OCI-LY3 (cell line): ENCODE measurements at regions not wholly inside any gene's neighbourhood (a gene's known extent, or its start where the extent isn't known, plus 50 kb on each side); places are given as distances from the start of the nearest gene placed in this dataset.

Experiments
- H2AFZ ChIP-seq: fragments of 200-600, 300-600 bp; shearing (Covaris generic); 2 replicates; pipeline ENCODE4 v1.6.0; 2014; ENCODE audit warnings: antibody characterized with exemption, low read depth, low read length
- H3K27ac ChIP-seq: fragments of 200-600, 300-600 bp; sonication (generic); 2 replicates; pipeline ENCODE4 v1.5.1; 2014; ENCODE audit warnings: mild to moderate bottlenecking, low read length, moderate library complexity, mixed read lengths
- H3K27me3 ChIP-seq: fragments of 200-600, 300-600 bp; sonication (generic); 2 replicates; pipeline ENCODE4 v1.6.1; 2014; ENCODE audit warnings: low read depth, low read length, mixed read lengths
- H3K36me3 ChIP-seq: fragments of 200-600, 300-600 bp; sonication (generic); replicated peaks from 2 replicates; pipeline ENCODE3; 2014; ENCODE audit warnings: low read depth, low read length, mixed read lengths
- H3K4me1 ChIP-seq: fragments of 300-600, 200-600 bp; sonication (generic); 2 replicates; pipeline ENCODE4 v1.6.1; 2014; ENCODE audit warnings: low read length, mixed read lengths
- H3K4me2 ChIP-seq: fragments of 200-600, 300-600 bp; sonication (generic); 2 replicates; pipeline ENCODE4 v1.6.1; 2014; ENCODE audit warnings: low read length, mixed read lengths
- H3K4me3 ChIP-seq: fragments of 300-600, 200-600 bp; sonication (generic); 2 replicates; pipeline ENCODE4 v1.5.1; 2014; ENCODE audit warnings: antibody characterized with exemption, mild to moderate bottlenecking, low read length, moderate library complexity
- H3K79me2 ChIP-seq: fragments of 300-600, 200-600 bp; shearing (Covaris generic); 2 replicates; pipeline ENCODE4 v1.6.1; 2014; ENCODE audit warnings: mild to moderate bottlenecking, low read length, mixed read lengths
- H3K9ac ChIP-seq: fragments of 300-600, 200-600 bp; shearing (Covaris generic); 2 replicates; pipeline ENCODE4 v1.6.0; 2014; ENCODE audit warnings: mild to moderate bottlenecking, low read length, moderate library complexity
- H3K9me3 ChIP-seq: fragments of 200-600, 300-600 bp; shearing (Covaris generic); 2 replicates; pipeline ENCODE4 v1.6.1; 2014; ENCODE audit warnings: low read length, mixed read lengths; ENCODE audit not compliant: insufficient read depth
- H4K20me1 ChIP-seq: fragments of 200-600, 300-600 bp; sonication (generic); 2 replicates; pipeline ENCODE4 v1.6.1; 2016; ENCODE audit warnings: low read length, mixed read lengths; ENCODE audit not compliant: insufficient read depth
- EZH2phosphoT487 ChIP-seq: fragments of 200-600 bp; shearing (Covaris generic); IDR thresholded peaks from 2 replicates; pipeline ENCODE4 v1.6.1; 2018; ENCODE audit warnings: antibody characterized with exemption, mixed run types, low read depth
- TF ChIP-seq, protein P1 (sequence below): fragments of 200-600, 300-600 bp; sonication (generic); IDR thresholded peaks from 2 replicates; pipeline ENCODE4 v1.5.1; 2014; ENCODE audit warnings: antibody characterized with exemption, low read length, low read depth

DNA sequence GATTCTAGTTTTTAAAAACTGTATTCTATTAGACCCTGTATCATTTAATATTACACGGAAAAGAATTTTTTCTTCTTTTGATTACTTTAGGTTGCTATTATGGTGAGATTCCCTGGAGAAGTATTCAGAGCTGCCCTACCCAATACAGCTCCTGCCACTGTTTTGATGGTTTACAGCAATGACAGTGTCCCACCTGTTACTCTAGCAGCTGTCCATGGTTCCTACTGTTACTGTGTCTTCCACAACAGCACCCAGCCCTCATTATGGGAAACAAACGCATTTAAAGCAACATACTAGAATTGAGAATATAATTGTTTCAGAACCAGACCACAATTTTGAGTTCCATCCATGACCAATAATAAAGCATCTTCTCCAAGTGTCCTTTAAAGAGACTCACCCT is 450.7 kb downstream of the SHQ1 start:
- H3K4me1 ChIP-seq, result no peaks in the 10 kb centered on the region
- H3K9me3 ChIP-seq, result no peaks in the 10 kb centered on the region
- no peak overlapping the region for H2AFZ ChIP-seq
- H3K79me2 ChIP-seq, result peaks cover 89% of the 10 kb centered on the region
- peaks cover 92% of the 10 kb centered on the region for H4K20me1 ChIP-seq
- no peak overlapping the region for H3K4me2 ChIP-seq
- no peak overlapping the region for H3K4me3 ChIP-seq
- no peak overlapping the region for H3K27ac ChIP-seq
- H3K9ac ChIP-seq, result no peak overlapping the region
- no peaks in the 10 kb centered on the region for H3K36me3 ChIP-seq
- TF ChIP-seq, protein P1, sequence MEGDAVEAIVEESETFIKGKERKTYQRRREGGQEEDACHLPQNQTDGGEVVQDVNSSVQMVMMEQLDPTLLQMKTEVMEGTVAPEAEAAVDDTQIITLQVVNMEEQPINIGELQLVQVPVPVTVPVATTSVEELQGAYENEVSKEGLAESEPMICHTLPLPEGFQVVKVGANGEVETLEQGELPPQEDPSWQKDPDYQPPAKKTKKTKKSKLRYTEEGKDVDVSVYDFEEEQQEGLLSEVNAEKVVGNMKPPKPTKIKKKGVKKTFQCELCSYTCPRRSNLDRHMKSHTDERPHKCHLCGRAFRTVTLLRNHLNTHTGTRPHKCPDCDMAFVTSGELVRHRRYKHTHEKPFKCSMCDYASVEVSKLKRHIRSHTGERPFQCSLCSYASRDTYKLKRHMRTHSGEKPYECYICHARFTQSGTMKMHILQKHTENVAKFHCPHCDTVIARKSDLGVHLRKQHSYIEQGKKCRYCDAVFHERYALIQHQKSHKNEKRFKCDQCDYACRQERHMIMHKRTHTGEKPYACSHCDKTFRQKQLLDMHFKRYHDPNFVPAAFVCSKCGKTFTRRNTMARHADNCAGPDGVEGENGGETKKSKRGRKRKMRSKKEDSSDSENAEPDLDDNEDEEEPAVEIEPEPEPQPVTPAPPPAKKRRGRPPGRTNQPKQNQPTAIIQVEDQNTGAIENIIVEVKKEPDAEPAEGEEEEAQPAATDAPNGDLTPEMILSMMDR, result no peak
- no peak for TF ChIP-seq EZH2phosphoT487
- H3K27me3 ChIP-seq, result no peaks in the 10 kb centered on the region

DNA sequence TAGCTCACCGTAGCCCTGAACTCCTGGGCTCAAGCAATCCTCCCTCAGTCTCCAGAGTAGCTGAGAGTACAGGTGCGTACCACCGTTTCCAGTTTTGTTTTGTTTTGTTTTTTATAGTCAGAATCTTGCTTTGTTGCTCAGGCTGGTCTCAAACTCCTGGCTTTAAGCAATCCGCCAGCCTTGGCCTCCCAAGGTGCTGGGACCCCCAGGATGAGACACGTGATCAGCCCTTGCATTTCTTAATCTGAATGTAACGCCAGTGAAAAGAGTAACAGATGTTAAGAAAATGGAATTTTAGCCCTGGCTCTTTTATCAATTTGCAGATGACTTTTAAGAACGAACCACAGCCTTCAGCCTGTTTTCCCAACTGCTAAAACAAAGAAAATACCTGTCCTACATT is 451.3 kb downstream of the SHQ1 start:
- H3K4me1 ChIP-seq, result no peaks in the 10 kb centered on the region
- H3K36me3 ChIP-seq, result no peaks in the 10 kb centered on the region
- peaks cover 88% of the 10 kb centered on the region for H3K79me2 ChIP-seq
- no peaks in the 10 kb centered on the region for H3K27me3 ChIP-seq
- H3K9me3 ChIP-seq, result no peaks in the 10 kb centered on the region
- H3K4me2 ChIP-seq, result no peak overlapping the region
- H3K4me3 ChIP-seq, result no peak overlapping the region
- H2AFZ ChIP-seq, result no peak overlapping the region
- H3K27ac ChIP-seq, result no peak overlapping the region
- TF ChIP-seq EZH2phosphoT487, result no peak
- TF ChIP-seq, protein P1, result no peak
- no peak overlapping the region for H3K9ac ChIP-seq
- peaks cover 92% of the 10 kb centered on the region for H4K20me1 ChIP-seq

DNA sequence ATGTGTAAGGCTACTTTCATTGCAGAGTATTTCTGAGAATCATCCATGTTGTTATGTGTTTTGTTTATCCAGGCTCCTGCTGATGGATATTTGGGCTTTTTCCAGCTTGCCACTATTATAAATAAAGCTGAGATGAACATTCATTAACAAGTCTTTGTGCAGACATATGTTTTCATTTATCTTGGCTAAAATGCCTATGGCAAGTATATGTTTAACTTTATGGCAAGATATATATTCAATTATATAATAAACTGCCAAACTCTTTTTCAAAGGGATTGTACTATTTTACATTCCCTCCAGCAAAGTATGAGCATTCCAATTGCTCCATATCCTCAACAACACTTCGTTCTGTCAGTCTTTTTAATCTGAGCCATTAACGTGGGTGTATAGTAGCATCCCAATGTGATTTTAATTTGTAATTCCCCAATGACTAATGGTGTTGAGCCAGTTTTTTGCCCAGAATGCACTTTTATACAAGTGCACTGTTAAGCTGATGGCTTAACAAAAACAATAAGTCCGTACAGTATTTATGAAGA is 452.4 kb downstream of the SHQ1 start:
- TF ChIP-seq, protein P1, result no peak
- TF ChIP-seq EZH2phosphoT487, result no peak
- no peak overlapping the region for H3K9ac ChIP-seq
- peaks cover 92% of the 10 kb centered on the region for H4K20me1 ChIP-seq
- no peak overlapping the region for H3K4me2 ChIP-seq
- H3K27ac ChIP-seq, result no peak overlapping the region
- H3K36me3 ChIP-seq, result no peaks in the 10 kb centered on the region
- H2AFZ ChIP-seq, result no peak overlapping the region
- no peak overlapping the region for H3K4me3 ChIP-seq
- no peaks in the 10 kb centered on the region for H3K9me3 ChIP-seq
- H3K79me2 ChIP-seq, result peaks cover 88% of the 10 kb centered on the region
- H3K4me1 ChIP-seq, result no peaks in the 10 kb centered on the region
- H3K27me3 ChIP-seq, result no peaks in the 10 kb centered on the region

DNA sequence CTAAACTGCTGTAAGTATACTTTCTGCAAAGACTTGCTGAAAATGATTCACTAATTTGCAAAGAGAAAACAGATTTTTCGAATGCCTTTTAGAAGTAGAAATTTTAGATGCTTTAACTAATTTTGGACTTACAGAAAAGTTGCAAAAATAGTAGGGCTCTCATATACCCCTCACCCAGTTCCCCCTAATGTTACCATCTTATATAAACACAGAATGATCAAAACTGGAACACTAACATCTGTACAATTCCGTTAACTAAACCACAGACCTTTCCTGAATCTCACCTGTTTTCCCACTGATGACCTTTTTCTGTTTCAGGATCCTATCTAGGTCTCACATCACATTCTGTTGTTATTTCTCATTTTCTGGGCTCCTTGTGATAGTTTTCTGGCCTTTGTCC is 454.8 kb downstream of the SHQ1 start:
- Histone ChIP-seq H3K4me2 (no peak overlapping the region), H2AFZ (no peak overlapping the region), H3K4me1 (no peaks in the 10 kb centered on the region), H3K79me2 (peaks cover 85% of the 10 kb centered on the region), H3K4me3 (no peak overlapping the region), H3K9ac (no peak overlapping the region), H3K9me3 (no peaks in the 10 kb centered on the region), H3K27me3 (no peaks in the 10 kb centered on the region), H3K27ac (no peak overlapping the region), H3K36me3 (no peaks in the 10 kb centered on the region), H4K20me1 (peaks cover 93% of the 10 kb centered on the region)
- TF ChIP-seq, protein P1, result no peak
- no peak for TF ChIP-seq EZH2phosphoT487
